Neural cell (in vitro differentiated cells): ENCODE measurements at regions not wholly inside any gene's neighbourhood (a gene's known extent, or its start where the extent isn't known, plus 50 kb on each side); places are given as distances from the start of the nearest gene placed in this dataset.

Experiments
- CTCF ChIP-seq: fragments of 450-650 bp; IDR thresholded peaks from 2 replicates; pipeline ENCODE4 v1.5.1; 2014; ENCODE audit warnings: antibody characterized with exemption, mild to moderate bottlenecking, moderate library complexity; ENCODE audit not compliant: poor library complexity, severe bottlenecking
- EP300 ChIP-seq: fragments of 450-650 bp; conservative IDR thresholded peaks from 2 replicates; pipeline ENCODE4 v1.6.1; 2014; ENCODE audit warnings: antibody characterized with exemption, mild to moderate bottlenecking, moderate library complexity; ENCODE audit not compliant: poor library complexity, severe bottlenecking
- EZH2 ChIP-seq: fragments of 200-600, 300-800 bp; shearing (Covaris generic), sonication (generic); IDR thresholded peaks from 2 replicates; pipeline ENCODE4 v1.6.1; 2014; ENCODE audit warnings: antibody characterized with exemption, low read length, borderline replicate concordance, mild to moderate bottlenecking; ENCODE audit not compliant: insufficient read depth, poor library complexity, severe bottlenecking
- POLR2AphosphoS5 ChIP-seq: IDR thresholded peaks from 2 replicates; pipeline ENCODE4 v1.6.1; 2012
- RAD21 ChIP-seq: fragments of 450-650 bp; conservative IDR thresholded peaks from 2 replicates; pipeline ENCODE4 v1.6.1; 2014; ENCODE audit warnings: antibody characterized with exemption, mild to moderate bottlenecking, moderate library complexity
- TAF1 ChIP-seq: IDR thresholded peaks from 2 replicates; pipeline ENCODE4 v1.6.1; 2012; ENCODE audit warnings: low read depth

- TF ChIP-seq EZH2: no peak
- TF ChIP-seq CTCF: no peak
- no peak for TF ChIP-seq POLR2AphosphoS5
- no peak for TF ChIP-seq TAF1
- no peak for TF ChIP-seq EP300
- no peak for TF ChIP-seq RAD21
Measured at GRCh38 chr11:91790346-91791170, 434.1 kb upstream of the FAT3 start.
